PC-3 (cell line): ENCODE measurements at regions not wholly inside any gene's neighbourhood (a gene's known extent, or its start where the extent isn't known, plus 50 kb on each side); places are given as distances from the start of the nearest gene placed in this dataset.

Experiments
- EZH2phosphoT487 ChIP-seq: fragments of 300-600 bp; sonication (generic); IDR thresholded peaks from 2 replicates; pipeline ENCODE4 v1.6.1; 2018; ENCODE audit warnings: mild to moderate bottlenecking, antibody characterized with exemption, low read length, borderline replicate concordance
- TF ChIP-seq, protein P1 (sequence below): fragments of 300-600 bp; sonication (generic); conservative IDR thresholded peaks from 2 replicates; pipeline ENCODE4 v1.5.1; 2017; ENCODE audit warnings: antibody characterized with exemption, low read depth, mild to moderate bottlenecking, low read length

DNA sequence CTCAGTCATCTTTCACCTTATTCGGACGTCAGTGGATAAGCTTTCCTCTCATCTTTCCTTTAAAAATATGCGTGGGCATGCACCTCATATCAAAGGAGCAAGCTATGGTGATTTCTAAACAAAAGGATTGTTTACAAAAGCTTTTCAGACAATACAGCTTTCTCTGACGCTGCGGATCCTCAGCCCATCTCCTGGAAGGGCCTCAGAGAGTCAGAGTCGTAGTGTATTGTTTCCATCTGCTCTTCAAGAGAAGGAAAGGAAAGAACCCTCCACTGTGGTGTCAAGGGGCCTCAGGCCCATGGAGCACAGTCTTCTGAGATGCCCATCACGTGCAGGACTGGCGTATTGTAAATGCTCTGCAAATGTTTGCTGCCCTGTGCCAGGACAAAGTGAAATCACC, 163.4 kb upstream of the MAP1B start:
- TF ChIP-seq, protein P1, sequence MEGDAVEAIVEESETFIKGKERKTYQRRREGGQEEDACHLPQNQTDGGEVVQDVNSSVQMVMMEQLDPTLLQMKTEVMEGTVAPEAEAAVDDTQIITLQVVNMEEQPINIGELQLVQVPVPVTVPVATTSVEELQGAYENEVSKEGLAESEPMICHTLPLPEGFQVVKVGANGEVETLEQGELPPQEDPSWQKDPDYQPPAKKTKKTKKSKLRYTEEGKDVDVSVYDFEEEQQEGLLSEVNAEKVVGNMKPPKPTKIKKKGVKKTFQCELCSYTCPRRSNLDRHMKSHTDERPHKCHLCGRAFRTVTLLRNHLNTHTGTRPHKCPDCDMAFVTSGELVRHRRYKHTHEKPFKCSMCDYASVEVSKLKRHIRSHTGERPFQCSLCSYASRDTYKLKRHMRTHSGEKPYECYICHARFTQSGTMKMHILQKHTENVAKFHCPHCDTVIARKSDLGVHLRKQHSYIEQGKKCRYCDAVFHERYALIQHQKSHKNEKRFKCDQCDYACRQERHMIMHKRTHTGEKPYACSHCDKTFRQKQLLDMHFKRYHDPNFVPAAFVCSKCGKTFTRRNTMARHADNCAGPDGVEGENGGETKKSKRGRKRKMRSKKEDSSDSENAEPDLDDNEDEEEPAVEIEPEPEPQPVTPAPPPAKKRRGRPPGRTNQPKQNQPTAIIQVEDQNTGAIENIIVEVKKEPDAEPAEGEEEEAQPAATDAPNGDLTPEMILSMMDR: no peak
- no peak for TF ChIP-seq EZH2phosphoT487
